ENCODE measurements at regions not wholly inside any gene's neighbourhood (a gene's known extent, or its start where the extent isn't known, plus 50 kb on each side); places are given as distances from the start of the nearest gene placed in this dataset.

- Histone ChIP-seq H3K79me2 (ENCODE audit: control insufficient read depth, insufficient read depth, low read length) (no peaks in the 10 kb centered on the region), H3K4me2 (ENCODE audit: insufficient read depth, low read length) (no peak overlapping the region), H3K9me1 (replicated peaks; ENCODE audit: control insufficient read depth, extremely low read depth, insufficient read depth, low read length) (no peaks in the 10 kb centered on the region), H3K9me3 (replicated peaks; ENCODE audit: control insufficient read depth, insufficient read depth, low read length) (no peaks in the 10 kb centered on the region), H3K27me3 (ENCODE audit: control insufficient read depth in 2 of 2, insufficient read depth in 2 of 2, low read length in 2 of 2) (no peaks in the 10 kb centered on the region), H3K9ac (replicated peaks; ENCODE audit: extremely low read depth, insufficient read depth, low read length) (no peak overlapping the region), H3K4me3 (replicated peaks in 1 of 3; ENCODE audit: insufficient read depth in 1 of 3, low read depth in 1 of 3, low read length in 3 of 3) (no peak overlapping the region), H2AFZ (ENCODE audit: low read depth, low read length) (no peak overlapping the region), H3K27ac (ENCODE audit: insufficient read depth, low read depth, low read length) (no peak overlapping the region), H3K36me3 (ENCODE audit: control insufficient read depth in 2 of 2, extremely low read depth in 1 of 2, insufficient read depth in 2 of 2, low read length in 2 of 2) (no peaks in the 10 kb centered on the region), H4K20me1 (replicated peaks; ENCODE audit: control insufficient read depth, extremely low read depth, insufficient read depth, low read length) (no peaks in the 10 kb centered on the region), H3K4me1 (ENCODE audit: control insufficient read depth, extremely low read depth, insufficient read depth, low read length) (no peaks in the 10 kb centered on the region)
- BruUV-seq (replicated peaks), result no TSS peak
- intact Hi-C loops (cut with micrococcal nuclease), result no loop called here
- TF ChIP-seq GATA2 (IDR thresholded peaks at IDR 0.05; ENCODE audit: insufficient read depth, insufficient read length, low read depth, low read length) (no peak), FOS (IDR thresholded peaks at IDR 0.05; ENCODE audit: borderline replicate concordance, insufficient read depth, low read length) (no peak), POLR2A (IDR thresholded peaks at IDR 0.05; ENCODE audit: low read depth, low read length) (no peak), CTCF (IDR thresholded peaks at IDR 0.05; ENCODE audit: extremely low read depth in 1 of 2, insufficient read depth in 1 of 2, low read depth in 1 of 2, low read length in 2 of 2) (no peak), MYC (IDR thresholded peaks at IDR 0.05; ENCODE audit: low read depth, low read length) (no peak), JUN (IDR thresholded peaks at IDR 0.05; ENCODE audit: borderline replicate concordance, insufficient read depth, insufficient read length, low read depth) (no peak), POLR2AphosphoS5 (IDR thresholded peaks at IDR 0.05; ENCODE audit: insufficient read depth, low read depth, low read length) (no peak), EZH2 (IDR thresholded peaks at IDR 0.05; ENCODE audit: borderline replicate concordance, low read depth, low read length, severe bottlenecking) (no peak), MAX (IDR thresholded peaks at IDR 0.05; ENCODE audit: insufficient read depth, insufficient read length) (no peak)
- ChIA-PET CTCF (no interaction called here), POLR2A (no interaction called here)
- FAIRE-seq (no peak), DNase-seq (ENCODE audit: low read depth, low spot score) (no peak)
- dilution Hi-C loops (cut with MboI; ENCODE audit: extremely low pct_ligation_motif_present, low sequenced_read_pairs), result no loop called here
These were observed 252.2 kb downstream of the ENGASE start for GRCh38 chr17:79326814-79327213.
